ENCODE measurements at regions not wholly inside any gene's neighbourhood (a gene's known extent, or its start where the extent isn't known, plus 50 kb on each side); places are given as distances from the start of the nearest gene placed in this dataset.

DNA sequence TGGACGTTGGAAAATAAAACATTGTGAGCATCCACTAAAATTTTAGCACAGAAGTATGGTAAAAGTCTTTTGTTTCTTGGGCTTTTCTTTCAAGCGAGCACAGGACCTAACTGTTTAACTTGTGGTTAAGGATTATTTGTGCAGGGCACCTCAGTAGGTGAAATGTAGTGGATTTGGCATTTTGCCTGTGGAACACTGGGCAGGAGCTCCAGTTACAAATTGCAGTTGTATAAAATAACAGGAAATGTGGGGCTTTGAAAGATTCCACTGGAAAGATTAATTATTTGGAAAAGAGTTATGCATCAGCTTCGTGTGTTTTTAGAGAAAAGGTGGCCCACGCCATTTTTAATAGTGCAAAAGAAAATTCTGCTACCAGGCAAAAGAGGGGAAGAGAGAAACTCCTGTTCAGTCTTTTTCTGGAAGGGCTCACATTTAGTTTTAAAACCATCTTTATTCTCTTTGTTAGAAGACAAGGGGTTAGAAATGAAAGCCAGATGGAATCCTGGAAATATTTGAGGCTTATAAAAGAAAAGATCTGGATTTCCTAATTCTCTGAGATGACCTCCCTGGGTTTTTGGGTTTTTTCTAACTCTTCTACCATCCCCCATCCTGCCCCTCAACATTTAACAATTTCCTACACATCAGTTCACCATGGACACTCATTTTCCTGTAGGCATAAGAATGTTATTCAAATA lies 144.3 kb upstream of the SERTAD2 start:
- TF ChIP-seq POLR2AphosphoS5 (IDR thresholded peaks at IDR 0.05; ENCODE audit: low read depth, low read length) (peak; percentile 35; the same call in 1 of the 2 replicates), SIN3A (IDR thresholded peaks at IDR 0.05; ENCODE audit: borderline replicate concordance, insufficient read depth, low read depth, low read length) (no peak)
- peak overlapping the region; percentile 54; the same call in 1 of the 2 replicates for H3K27ac ChIP-seq (ENCODE audit: low read length)
- DNase-seq (ENCODE audit: low read depth, low spot score) (no peak), ATAC-seq (peak; percentile 92)
- H3K36me3 ChIP-seq (ENCODE audit: control insufficient read depth, insufficient read depth, low read length), result no peaks in the 10 kb centered on the region
- H3K27me3 ChIP-seq (ENCODE audit: control insufficient read depth, insufficient read depth, low read length), result 0 out of 2 replicates have a peak, but pooled peaks cover 2% of the 10 kb centered on the region
- H3K4me3 ChIP-seq (ENCODE audit: low read depth in 2 of 2, low read length in 2 of 2), result no peak overlapping the region; a peak in 1 of 4 replicates
- ChIA-PET POLR2A (interaction anchor here (0.6 kb wide), 1 partner anchor 153 kb away, joined by 4 read pairs; no protein-coding TSS in a partner anchor), CTCF (no interaction called here)
- intact Hi-C loops (cut with micrococcal nuclease; ENCODE audit: unreplicated experiment), result no loop called here
- in situ Hi-C loops (cut with HindIII; ENCODE audit: low pct_unique_long_range_greater_than_20kb, low sequenced_read_pairs), result no loop called here
- no TSS peak for BruUV-seq (replicated peaks)
- no peaks in the 10 kb centered on the region for H3K9me3 ChIP-seq (ENCODE audit: control insufficient read depth, insufficient read depth, low read depth, low read length)
- H3K4me1 ChIP-seq (ENCODE audit: control insufficient read depth, insufficient read depth, low read length), result peaks cover 14% of the 10 kb centered on the region

DNA sequence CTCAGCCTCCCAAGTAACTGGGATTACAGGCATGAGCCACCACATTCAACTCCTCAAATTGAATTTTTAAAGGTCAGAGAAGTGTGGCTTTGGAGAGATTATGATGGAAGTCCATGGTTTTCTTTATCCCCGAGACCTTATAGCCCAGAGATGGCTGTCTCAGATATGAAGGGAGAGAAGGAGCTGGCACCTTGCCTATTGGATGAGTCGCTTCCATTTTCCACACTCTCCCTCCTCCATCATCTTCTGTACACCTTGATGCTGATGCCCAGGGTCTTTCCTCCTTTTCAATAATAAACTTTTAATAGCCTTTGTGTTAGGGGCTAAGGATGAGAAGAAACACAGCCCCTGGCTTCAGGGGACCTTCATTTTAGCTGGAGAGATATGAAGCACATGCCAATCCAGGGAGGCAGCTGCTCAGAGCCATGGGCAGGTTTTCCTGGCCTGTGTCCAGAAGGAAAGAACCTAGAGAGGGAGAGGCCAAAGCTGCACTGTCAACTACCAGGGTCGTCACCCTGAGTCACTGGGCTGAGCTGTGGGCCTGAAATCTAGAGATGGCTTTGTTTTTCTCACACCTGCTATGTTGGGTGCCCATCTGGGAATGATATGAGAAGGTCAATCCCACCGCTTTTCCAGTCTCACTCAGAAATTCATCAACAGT lies 146.0 kb upstream of the SERTAD2 start:
- intact Hi-C loops (cut with micrococcal nuclease; ENCODE audit: unreplicated experiment), result no loop called here
- peaks cover 14% of the 10 kb centered on the region; the same call in 1 of the 2 replicates for H3K4me1 ChIP-seq (ENCODE audit: control insufficient read depth, insufficient read depth, low read length)
- ChIA-PET POLR2A (no interaction called here), CTCF (no interaction called here)
- H3K27me3 ChIP-seq (ENCODE audit: control insufficient read depth, insufficient read depth, low read length), result no peaks in the 10 kb centered on the region
- H3K4me3 ChIP-seq (ENCODE audit: low read depth in 2 of 2, low read length in 2 of 2), result no peak overlapping the region
- no peaks in the 10 kb centered on the region for H3K9me3 ChIP-seq (ENCODE audit: control insufficient read depth, insufficient read depth, low read depth, low read length)
- no peaks in the 10 kb centered on the region for H3K36me3 ChIP-seq (ENCODE audit: control insufficient read depth, insufficient read depth, low read length)
- ATAC-seq (no peak), DNase-seq (ENCODE audit: low read depth, low spot score) (no peak)
- in situ Hi-C loops (cut with HindIII; ENCODE audit: low pct_unique_long_range_greater_than_20kb, low sequenced_read_pairs), result no loop called here
- TF ChIP-seq TCF7L2 (IDR thresholded peaks at IDR 0.05; ENCODE audit: low read depth, low read length) (no peak), POLR2AphosphoS5 (IDR thresholded peaks at IDR 0.05; ENCODE audit: low read depth, low read length) (no peak), SIN3A (IDR thresholded peaks at IDR 0.05; ENCODE audit: borderline replicate concordance, insufficient read depth, low read depth, low read length) (no peak)
- TF ChIP-seq, protein P1, sequence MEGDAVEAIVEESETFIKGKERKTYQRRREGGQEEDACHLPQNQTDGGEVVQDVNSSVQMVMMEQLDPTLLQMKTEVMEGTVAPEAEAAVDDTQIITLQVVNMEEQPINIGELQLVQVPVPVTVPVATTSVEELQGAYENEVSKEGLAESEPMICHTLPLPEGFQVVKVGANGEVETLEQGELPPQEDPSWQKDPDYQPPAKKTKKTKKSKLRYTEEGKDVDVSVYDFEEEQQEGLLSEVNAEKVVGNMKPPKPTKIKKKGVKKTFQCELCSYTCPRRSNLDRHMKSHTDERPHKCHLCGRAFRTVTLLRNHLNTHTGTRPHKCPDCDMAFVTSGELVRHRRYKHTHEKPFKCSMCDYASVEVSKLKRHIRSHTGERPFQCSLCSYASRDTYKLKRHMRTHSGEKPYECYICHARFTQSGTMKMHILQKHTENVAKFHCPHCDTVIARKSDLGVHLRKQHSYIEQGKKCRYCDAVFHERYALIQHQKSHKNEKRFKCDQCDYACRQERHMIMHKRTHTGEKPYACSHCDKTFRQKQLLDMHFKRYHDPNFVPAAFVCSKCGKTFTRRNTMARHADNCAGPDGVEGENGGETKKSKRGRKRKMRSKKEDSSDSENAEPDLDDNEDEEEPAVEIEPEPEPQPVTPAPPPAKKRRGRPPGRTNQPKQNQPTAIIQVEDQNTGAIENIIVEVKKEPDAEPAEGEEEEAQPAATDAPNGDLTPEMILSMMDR (IDR thresholded peaks at IDR 0.05), result no peak
- TF ChIP-seq, protein P2, sequence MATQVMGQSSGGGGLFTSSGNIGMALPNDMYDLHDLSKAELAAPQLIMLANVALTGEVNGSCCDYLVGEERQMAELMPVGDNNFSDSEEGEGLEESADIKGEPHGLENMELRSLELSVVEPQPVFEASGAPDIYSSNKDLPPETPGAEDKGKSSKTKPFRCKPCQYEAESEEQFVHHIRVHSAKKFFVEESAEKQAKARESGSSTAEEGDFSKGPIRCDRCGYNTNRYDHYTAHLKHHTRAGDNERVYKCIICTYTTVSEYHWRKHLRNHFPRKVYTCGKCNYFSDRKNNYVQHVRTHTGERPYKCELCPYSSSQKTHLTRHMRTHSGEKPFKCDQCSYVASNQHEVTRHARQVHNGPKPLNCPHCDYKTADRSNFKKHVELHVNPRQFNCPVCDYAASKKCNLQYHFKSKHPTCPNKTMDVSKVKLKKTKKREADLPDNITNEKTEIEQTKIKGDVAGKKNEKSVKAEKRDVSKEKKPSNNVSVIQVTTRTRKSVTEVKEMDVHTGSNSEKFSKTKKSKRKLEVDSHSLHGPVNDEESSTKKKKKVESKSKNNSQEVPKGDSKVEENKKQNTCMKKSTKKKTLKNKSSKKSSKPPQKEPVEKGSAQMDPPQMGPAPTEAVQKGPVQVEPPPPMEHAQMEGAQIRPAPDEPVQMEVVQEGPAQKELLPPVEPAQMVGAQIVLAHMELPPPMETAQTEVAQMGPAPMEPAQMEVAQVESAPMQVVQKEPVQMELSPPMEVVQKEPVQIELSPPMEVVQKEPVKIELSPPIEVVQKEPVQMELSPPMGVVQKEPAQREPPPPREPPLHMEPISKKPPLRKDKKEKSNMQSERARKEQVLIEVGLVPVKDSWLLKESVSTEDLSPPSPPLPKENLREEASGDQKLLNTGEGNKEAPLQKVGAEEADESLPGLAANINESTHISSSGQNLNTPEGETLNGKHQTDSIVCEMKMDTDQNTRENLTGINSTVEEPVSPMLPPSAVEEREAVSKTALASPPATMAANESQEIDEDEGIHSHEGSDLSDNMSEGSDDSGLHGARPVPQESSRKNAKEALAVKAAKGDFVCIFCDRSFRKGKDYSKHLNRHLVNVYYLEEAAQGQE (IDR thresholded peaks at IDR 0.05; ENCODE audit: insufficient read depth in 1 of 2, low read depth in 2 of 2, low read length in 1 of 2), result no peak
- no TSS peak for BruUV-seq (replicated peaks)
- H3K27ac ChIP-seq (ENCODE audit: low read length), result no peak overlapping the region

DNA sequence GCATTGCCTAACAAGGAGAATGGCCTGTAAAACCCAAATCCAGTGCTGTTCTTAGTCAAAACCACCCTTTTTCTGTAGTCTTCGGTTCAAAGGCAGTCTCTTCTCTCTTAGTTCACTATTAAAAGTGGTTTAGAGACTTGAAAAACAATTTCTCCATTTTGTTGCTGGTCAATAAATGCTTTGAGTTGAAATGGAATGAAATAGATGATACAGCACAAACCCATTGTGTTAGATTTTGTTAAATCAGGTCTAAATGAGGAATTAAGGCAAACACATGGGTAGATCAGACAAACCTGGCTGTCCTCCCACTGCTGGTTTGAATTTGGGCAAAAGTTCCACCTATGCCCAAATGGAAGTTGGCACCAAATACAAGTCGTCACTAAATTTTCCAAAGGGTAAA lies 150.1 kb upstream of the SERTAD2 start:
- no peaks in the 10 kb centered on the region for H3K4me1 ChIP-seq (ENCODE audit: control insufficient read depth, insufficient read depth, low read length)
- TF ChIP-seq POLR2AphosphoS5 (IDR thresholded peaks at IDR 0.05; ENCODE audit: low read depth, low read length) (no peak), SIN3A (IDR thresholded peaks at IDR 0.05; ENCODE audit: borderline replicate concordance, insufficient read depth, low read depth, low read length) (no peak), TCF7L2 (IDR thresholded peaks at IDR 0.05; ENCODE audit: low read depth, low read length) (no peak)
- TF ChIP-seq, protein P1 (IDR thresholded peaks at IDR 0.05), result no peak
- TF ChIP-seq, protein P2 (IDR thresholded peaks at IDR 0.05; ENCODE audit: insufficient read depth in 1 of 2, low read depth in 2 of 2, low read length in 1 of 2), result no peak
- H3K27me3 ChIP-seq (ENCODE audit: control insufficient read depth, insufficient read depth, low read length), result no peaks in the 10 kb centered on the region
- DNase-seq (ENCODE audit: low read depth, low spot score), result no peak
- no peak for ATAC-seq
- intact Hi-C loops (cut with micrococcal nuclease; ENCODE audit: unreplicated experiment) (no loop called here), in situ Hi-C loops (cut with HindIII; ENCODE audit: low pct_unique_long_range_greater_than_20kb, low sequenced_read_pairs) (no loop called here)
- H3K4me3 ChIP-seq (ENCODE audit: low read depth in 2 of 2, low read length in 2 of 2), result no peak overlapping the region
- no TSS peak for BruUV-seq (replicated peaks)
- no peaks in the 10 kb centered on the region for H3K9me3 ChIP-seq (ENCODE audit: control insufficient read depth, insufficient read depth, low read depth, low read length)
- ChIA-PET CTCF (no interaction called here), POLR2A (no interaction called here)
- no peaks in the 10 kb centered on the region for H3K36me3 ChIP-seq (ENCODE audit: control insufficient read depth, insufficient read depth, low read length)
- H3K27ac ChIP-seq (ENCODE audit: low read length), result no peak overlapping the region
